Activated CD8-positive, alpha-beta memory T cell treated with anti-CD3 and anti-CD28 coated beads for 36 hours (primary cell): ENCODE measurements at regions not wholly inside any gene's neighbourhood (a gene's known extent, or its start where the extent isn't known, plus 50 kb on each side); places are given as distances from the start of the nearest gene placed in this dataset.

Experiments
- CTCF ChIA-PET: fragments of 350-600 bp; sonication (Branson Sonifier 250); formaldehyde crosslinking; loops from one replicate; lab custom pipeline; 2021; ENCODE audit warnings: antibody characterized with exemption; lab: Charles Lee
- POLR2A ChIA-PET: fragments of 350-600 bp; sonication (Branson Sonifier 250); formaldehyde crosslinking; loops from one replicate; lab custom pipeline; 2021; ENCODE audit warnings: antibody characterized with exemption; lab: Charles Lee

GRCh38 chr1:30418061-30418938 is 305.1 kb downstream of the MATN1 start:
- CTCF ChIA-PET: no interaction called here
- POLR2A ChIA-PET: no interaction called here

DNA sequence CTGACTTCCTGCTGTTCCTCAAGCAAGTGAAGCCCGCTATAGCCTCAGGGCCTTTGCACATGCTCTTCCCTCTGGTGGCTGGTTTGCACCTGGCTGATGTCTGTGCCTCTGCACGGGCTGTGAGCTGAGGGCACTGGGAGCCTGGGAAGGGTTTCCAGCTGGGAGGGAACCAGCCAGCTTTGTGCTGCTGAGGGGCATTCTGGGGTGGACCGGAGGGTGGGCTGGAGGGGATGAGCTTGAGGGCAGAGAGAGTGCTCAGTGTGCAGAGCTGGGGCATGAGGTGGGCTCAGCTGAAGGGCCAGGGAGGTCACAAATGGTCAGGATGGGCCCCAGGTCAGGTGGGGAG is 305.7 kb downstream of the MATN1 start:
- POLR2A ChIA-PET: no interaction called here
- CTCF ChIA-PET: no interaction called here

GRCh38 chr1:30417001-30417700 is 306.2 kb downstream of the MATN1 start:
- POLR2A ChIA-PET: no interaction called here

DNA sequence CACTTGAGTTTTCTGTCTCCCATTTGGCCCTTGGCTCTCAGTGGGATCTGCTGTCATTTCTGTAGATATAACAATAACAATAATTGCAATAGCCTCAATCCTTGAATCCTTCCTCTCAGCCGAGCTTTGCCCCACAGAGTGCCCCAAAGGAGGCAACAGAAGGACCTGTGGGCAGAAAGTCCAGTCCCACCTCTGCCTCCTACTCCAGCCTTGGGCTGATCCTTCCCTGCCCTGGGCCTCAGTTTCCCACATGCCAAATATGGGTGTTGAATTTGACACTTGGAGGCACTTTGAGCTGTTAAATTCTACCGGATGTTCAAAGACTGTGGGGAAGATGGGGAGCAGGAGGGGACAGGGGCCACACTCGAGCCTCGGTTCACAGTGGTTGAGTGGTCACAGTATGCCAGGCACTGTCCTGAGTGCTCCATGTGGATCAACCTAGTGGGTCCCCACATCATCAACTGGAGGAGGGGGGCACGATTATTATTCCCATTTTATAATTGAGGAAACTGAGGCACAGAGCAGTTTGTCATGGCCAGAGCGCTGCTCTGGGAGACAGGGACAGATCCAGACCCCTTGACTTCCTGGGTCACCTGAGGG is 307.1 kb downstream of the MATN1 start:
- CTCF ChIA-PET: no interaction called here
- POLR2A ChIA-PET: no interaction called here

More at GRCh38 chr1:30417001-30417700, 306.2 kb downstream of the MATN1 start:
- CTCF ChIA-PET: no interaction called here

DNA sequence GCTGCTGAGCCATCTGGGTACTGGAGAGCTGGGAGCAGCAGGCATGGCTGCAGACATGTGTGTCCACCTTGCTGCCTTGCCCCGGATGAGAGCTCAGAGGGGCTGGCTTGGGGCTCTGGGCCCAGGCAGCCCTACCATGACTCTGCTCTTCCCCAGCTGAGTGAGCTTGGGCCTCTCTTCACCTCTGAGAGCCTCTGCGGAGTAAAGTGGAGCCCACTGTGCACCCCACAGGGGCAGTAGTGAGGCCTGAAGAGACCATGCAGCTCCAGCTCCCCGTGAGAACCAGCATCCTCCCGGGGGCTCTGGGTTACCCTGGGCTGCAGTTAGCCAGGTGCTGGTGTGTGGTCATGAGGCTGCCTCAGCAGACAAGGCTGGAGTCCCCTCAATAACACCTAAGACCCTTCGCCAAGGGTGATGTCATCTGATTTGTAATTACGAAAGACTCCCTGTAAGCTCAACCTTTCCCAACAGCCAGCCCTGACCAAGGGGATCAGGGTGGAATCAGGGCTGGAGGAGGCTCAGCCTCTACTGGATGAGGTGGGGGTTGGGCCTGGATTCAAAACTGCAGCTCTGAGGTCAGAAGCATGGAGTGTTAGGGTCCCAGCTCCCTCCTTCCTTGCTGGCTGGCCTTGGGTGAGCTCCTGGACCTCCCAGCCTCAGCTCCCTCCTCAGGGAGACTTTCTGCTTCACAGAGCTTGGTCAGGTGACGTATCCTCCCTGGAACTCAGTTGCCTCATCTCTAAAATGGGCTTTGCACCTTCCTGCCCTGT is 308.0 kb downstream of the MATN1 start:
- CTCF ChIA-PET: no interaction called here

DNA sequence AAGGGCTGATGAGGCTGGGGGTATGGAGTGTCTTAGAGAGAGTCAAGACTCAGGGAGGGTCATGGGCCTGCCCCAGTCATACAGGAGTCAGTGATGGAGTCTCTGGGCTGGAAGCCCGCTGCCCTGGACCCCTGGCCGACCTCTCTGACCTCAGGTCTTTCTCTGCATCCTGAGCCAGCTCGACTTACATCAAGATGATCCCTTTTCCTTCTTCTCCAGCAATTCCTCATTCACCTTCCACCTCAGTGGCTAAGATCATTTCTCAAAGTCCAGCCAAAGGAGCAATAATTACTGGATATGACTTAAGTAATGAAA is 308.6 kb downstream of the MATN1 start:
- POLR2A ChIA-PET: no interaction called here

More for the DNA sequence above, 308.0 kb downstream of the MATN1 start:
- POLR2A ChIA-PET: no interaction called here

DNA sequence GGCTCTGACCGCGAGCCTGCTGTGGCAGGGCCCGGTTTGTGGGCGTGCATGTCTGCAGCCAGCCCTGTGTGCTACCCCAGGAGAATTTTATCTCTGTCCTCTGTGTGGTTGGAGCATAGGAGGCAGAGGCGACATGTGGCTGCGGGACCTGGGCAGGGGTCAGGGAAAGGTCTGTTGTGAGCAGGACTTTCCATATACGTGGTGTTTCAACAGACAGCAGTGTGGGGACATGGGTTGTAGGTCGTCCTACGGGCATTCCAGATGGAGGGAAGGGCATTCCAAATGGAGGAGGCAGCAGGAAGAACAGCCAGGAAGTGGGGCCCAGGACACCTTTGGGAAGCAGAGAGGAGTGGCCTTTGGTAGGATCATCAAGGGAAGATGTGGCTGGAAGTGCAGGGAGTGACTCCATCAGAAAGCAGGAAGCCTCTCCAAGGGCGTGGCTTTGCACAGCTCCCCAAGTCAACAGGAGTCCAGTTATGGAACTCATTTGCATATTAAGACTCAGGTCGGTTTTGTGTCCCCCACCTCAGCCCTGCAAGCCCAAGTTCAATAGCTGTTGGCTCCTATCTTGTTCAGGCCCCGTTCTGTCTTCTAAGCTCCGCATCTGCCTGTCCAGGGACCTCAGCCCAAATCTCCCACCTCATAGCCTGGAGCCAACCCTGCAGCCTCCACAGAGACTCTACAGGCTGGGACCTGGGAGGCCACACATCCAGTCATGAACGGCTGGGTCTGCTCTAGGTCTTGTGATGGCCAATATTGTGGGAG is 309.1 kb downstream of the MATN1 start:
- ChIA-PET POLR2A (no interaction called here), CTCF (no interaction called here)

More for the DNA sequence above, 308.6 kb downstream of the MATN1 start:
- CTCF ChIA-PET: no interaction called here

GRCh38 chr1:30413606-30414005 is 309.8 kb downstream of the MATN1 start:
- POLR2A ChIA-PET: no interaction called here
- CTCF ChIA-PET: no interaction called here

GRCh38 chr1:30413111-30413440 is 310.3 kb downstream of the MATN1 start:
- CTCF ChIA-PET: no interaction called here
- POLR2A ChIA-PET: no interaction called here

DNA sequence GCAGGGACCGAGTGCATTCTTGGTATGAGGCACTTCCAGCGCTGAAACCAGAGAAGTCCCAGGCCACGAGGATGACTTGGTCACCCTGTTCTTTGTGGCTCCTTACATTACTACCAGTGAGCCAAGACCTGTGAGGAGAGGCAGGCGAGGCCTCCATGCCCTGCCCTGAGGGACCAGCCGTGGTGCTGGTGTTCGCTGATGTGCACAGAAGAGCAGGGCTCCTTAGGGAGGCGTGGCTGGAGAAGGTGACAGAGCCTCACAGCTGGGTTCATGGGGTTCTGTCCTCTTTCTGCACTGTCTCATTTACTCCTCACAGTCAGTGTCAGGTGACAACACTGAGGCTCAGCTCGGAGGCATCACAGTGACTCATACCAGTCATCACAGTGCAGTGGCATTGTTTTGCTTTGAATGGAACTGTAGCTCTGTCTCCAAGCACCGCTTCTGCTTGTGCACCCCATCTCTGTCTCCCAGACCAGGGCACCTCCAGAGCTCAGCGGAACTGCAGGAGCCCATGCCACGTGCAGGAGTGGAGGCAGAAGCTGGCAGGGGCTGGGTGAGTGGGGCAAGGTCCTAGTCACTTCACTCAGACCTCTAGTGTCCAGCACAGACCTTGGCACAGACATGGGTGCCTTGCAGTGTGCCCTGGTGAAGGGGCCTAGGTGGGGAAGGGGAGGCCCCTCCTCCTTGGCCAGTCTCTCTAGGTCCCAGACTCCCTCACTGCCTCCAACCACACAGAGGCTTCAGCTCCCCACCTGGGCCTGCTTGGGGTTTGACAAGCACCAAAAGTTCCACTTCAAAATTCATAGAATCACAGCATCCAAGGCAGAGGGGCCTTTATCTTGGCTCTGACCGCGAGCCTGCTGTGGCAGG is 310.9 kb downstream of the MATN1 start:
- CTCF ChIA-PET: no interaction called here
- POLR2A ChIA-PET: no interaction called here

DNA sequence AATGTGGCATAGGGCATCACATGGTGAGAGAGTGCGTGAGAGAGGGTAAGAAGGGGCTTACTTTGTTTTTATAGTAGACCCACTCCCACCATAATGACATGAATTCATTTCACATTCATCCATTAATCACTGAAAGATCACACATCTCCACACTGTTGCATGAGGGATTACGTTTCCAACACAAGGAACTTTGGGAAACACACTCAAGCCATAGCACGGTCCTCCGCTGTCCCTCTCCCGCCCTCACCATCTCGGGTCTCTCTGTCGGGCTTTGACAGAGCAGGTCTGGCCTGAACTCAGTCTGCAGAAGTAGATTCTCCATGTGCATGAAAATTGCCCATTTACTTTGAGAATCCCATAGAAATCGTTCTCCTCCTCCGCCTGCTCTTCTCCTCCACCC is 312.2 kb downstream of the MATN1 start:
- POLR2A ChIA-PET: no interaction called here
- CTCF ChIA-PET: no interaction called here

GRCh38 chr1:30410153-30410851 is 313.1 kb downstream of the MATN1 start:
- ChIA-PET POLR2A (no interaction called here), CTCF (interaction anchor here (0.6 kb wide), 1 partner anchor 776 kb away, joined by 3 read pairs; no protein-coding TSS in a partner anchor)

DNA sequence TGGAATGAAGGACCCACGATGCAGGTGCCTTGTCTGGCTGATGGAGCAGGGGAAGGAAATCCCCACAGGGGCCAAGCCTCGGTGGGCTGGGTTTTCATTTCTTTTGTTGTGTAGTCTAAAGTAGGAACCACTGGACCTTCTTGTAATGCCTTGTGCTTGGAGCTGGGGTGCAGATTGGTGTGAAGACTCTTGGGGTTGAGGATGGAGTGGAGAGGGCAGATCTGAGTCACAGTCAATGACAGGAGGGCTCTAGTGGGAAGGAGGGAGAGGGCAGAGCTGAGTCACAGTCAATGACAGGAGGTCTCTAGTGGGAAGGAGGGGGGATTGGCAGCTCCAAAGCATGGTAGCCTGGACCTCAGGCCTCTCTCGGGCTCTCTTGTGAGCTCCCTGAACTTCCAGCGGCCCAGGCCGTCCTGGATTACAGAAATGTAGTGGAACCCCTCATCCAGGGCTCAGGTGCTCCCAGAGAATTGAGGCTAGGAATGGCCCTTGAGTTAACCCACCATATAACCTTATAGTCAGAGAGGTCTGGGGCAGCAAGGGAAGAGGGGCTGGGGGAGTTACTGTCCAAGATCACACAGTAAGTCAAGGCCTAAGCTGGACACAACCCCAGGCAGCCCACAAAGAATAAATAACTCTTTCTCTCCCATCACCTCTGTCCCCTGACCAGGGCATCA is 313.8 kb downstream of the MATN1 start:
- ChIA-PET POLR2A (no interaction called here), CTCF (interaction anchor here (0.6 kb wide), 1 partner anchor 776 kb away, joined by 3 read pairs; no protein-coding TSS in a partner anchor)

- POLR2A ChIA-PET: no interaction called here
- CTCF ChIA-PET: interaction anchor here (0.6 to 0.7 kb wide), 2 partner anchors 188 to 308 kb away, joined by 3 read pairs; no protein-coding TSS in a partner anchor
These were observed 315.4 kb downstream of the MATN1 start for GRCh38 chr1:30407865-30408580.

- CTCF ChIA-PET: interaction anchor here (0.6 to 0.7 kb wide), 2 partner anchors 188 to 309 kb away, joined by 3 read pairs; no protein-coding TSS in a partner anchor
These were observed 316.2 kb downstream of the MATN1 start for GRCh38 chr1:30406996-30407864.

More at GRCh38 chr1:30406996-30407864, 316.2 kb downstream of the MATN1 start:
- POLR2A ChIA-PET: no interaction called here
